Left ventricle myocardium inferior (tissue), 1 donor: ENCODE measurements at regions not wholly inside any gene's neighbourhood (a gene's known extent, or its start where the extent isn't known, plus 50 kb on each side); places are given as distances from the start of the nearest gene placed in this dataset.

ENCODE experiments used
- DNase-seq: peaks from one replicate; pipeline ENCODE4 v3.0.0-alpha.2; 2020
- H3K27ac ChIP-seq: fragments of 200-600 bp; replicated peaks from 2 replicates; pipeline ENCODE4 v1.8.0; 2021
- H3K27me3 ChIP-seq: fragments of 200-600 bp; 2 replicates; pipeline ENCODE4 v1.8.0; 2021; ENCODE audit warnings: low read depth
- H3K36me3 ChIP-seq: fragments of 200-600 bp; 2 replicates; pipeline ENCODE4 v1.8.0; 2021
- H3K4me1 ChIP-seq: fragments of 200-600 bp; 2 replicates; pipeline ENCODE4 v1.8.0; 2021
- H3K4me3 ChIP-seq: fragments of 200-600 bp; 2 replicates; pipeline ENCODE4 v1.8.0; 2021; ENCODE audit warnings: mild to moderate bottlenecking, moderate library complexity
- H3K9me3 ChIP-seq: fragments of 200-600 bp; replicated peaks from 2 replicates; pipeline ENCODE4 v1.8.0; 2021
- intact Hi-C: fragments of 100-400 bp; cut with micrococcal nuclease; formaldehyde crosslinking; loops from one replicate; pipeline ENCODE4 v1.11.0; 2022
- TF ChIP-seq, protein P1 (sequence below): fragments of 200-600 bp; IDR thresholded peaks from 2 replicates; pipeline ENCODE4 v1.8.0; 2021; ENCODE audit warnings: antibody characterized with exemption, mild to moderate bottlenecking, borderline replicate concordance
- donor health status: DM: no; HTN: yes; CAD: no; lungs with severe emphysema.

GRCh38 chr2:236661762-236662110, 92.1 kb downstream of the ACKR3 start:
- Histone ChIP-seq H3K27me3 (no peaks in the 10 kb centered on the region), H3K4me3 (no peak overlapping the region), H3K9me3 (peaks cover 9% of the 10 kb centered on the region), H3K27ac (peak overlapping the region; percentile 79), H3K36me3 (no peaks in the 10 kb centered on the region), H3K4me1 (peaks cover 52% of the 10 kb centered on the region)
- intact Hi-C loops = no loop called here
- DNase-seq = no peak
- TF ChIP-seq, protein P1, sequence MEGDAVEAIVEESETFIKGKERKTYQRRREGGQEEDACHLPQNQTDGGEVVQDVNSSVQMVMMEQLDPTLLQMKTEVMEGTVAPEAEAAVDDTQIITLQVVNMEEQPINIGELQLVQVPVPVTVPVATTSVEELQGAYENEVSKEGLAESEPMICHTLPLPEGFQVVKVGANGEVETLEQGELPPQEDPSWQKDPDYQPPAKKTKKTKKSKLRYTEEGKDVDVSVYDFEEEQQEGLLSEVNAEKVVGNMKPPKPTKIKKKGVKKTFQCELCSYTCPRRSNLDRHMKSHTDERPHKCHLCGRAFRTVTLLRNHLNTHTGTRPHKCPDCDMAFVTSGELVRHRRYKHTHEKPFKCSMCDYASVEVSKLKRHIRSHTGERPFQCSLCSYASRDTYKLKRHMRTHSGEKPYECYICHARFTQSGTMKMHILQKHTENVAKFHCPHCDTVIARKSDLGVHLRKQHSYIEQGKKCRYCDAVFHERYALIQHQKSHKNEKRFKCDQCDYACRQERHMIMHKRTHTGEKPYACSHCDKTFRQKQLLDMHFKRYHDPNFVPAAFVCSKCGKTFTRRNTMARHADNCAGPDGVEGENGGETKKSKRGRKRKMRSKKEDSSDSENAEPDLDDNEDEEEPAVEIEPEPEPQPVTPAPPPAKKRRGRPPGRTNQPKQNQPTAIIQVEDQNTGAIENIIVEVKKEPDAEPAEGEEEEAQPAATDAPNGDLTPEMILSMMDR = no peak

DNA sequence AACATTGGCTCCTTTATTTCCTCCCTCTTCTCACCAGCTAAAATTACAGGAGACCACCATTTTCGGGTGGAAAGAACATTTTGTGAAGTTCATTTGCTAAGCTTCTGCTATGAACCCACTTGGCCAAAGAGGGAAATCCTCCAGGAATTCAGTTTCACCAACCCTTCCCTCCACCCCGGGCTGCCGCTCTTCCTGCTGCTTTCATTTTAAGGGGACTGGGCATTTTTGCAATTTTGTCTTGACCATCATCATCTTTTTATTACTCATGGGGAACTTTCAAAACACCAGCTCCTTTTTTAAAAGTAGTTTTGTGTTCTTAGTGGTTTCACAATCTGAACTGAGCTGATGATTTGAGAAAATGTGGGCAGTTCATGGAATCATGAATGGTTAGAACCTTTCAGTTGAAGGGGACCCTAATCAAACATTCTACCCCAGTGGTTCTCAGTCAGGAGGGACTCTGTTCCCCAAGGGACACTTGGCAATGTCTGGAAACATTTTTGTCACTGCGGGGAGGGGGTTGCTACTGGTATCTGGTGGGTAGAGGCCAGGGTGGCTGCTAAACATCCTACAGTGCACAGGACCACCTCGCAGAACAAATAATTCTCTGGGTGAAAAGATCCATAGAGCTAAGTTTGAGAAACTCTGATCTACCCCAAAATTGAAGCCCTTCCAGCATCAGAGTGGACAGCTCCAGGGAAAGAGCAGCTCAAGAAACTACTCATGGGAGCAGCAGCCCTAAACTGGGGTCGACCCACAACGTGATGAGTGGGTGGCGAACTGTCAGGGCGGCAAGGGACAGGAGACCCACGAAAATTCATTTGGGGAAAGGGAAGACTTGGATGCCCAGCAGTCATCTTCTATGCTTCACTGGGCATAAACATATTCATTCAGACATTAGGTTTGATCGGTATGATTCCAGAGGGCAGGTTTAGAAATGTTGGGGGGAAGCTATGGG, 92.9 kb downstream of the ACKR3 start:
- peak overlapping the region; percentile 79 for H3K27ac ChIP-seq
- no peak overlapping the region for H3K4me3 ChIP-seq
- TF ChIP-seq, protein P1 = no peak
- H3K27me3 ChIP-seq = no peaks in the 10 kb centered on the region
- H3K36me3 ChIP-seq = no peaks in the 10 kb centered on the region
- intact Hi-C loops = no loop called here
- peaks cover 52% of the 10 kb centered on the region for H3K4me1 ChIP-seq
- DNase-seq = no peak
- peaks cover 15% of the 10 kb centered on the region for H3K9me3 ChIP-seq

- intact Hi-C loops = no loop called here
- peaks cover 52% of the 10 kb centered on the region for H3K4me1 ChIP-seq
- no peaks in the 10 kb centered on the region for H3K36me3 ChIP-seq
- H3K9me3 ChIP-seq = peaks cover 15% of the 10 kb centered on the region
- H3K27me3 ChIP-seq = no peaks in the 10 kb centered on the region
- peak; percentile 76 for DNase-seq
- H3K27ac ChIP-seq = peak overlapping the region; percentile 79
- no peak overlapping the region for H3K4me3 ChIP-seq
- TF ChIP-seq, protein P1 = no peak
Observed at GRCh38 chr2:236663287-236664101, 93.9 kb downstream of the ACKR3 start.

- no peak for DNase-seq
- intact Hi-C loops = no loop called here
- H3K9me3 ChIP-seq = peaks cover 15% of the 10 kb centered on the region
- peak overlapping the region; percentile 79 for H3K27ac ChIP-seq
- no peak overlapping the region for H3K4me3 ChIP-seq
- TF ChIP-seq, protein P1 = no peak
- H3K4me1 ChIP-seq = peaks cover 51% of the 10 kb centered on the region
- no peaks in the 10 kb centered on the region for H3K27me3 ChIP-seq
- H3K36me3 ChIP-seq = no peaks in the 10 kb centered on the region
Observed at GRCh38 chr2:236664136-236664535, 94.5 kb downstream of the ACKR3 start.

DNA sequence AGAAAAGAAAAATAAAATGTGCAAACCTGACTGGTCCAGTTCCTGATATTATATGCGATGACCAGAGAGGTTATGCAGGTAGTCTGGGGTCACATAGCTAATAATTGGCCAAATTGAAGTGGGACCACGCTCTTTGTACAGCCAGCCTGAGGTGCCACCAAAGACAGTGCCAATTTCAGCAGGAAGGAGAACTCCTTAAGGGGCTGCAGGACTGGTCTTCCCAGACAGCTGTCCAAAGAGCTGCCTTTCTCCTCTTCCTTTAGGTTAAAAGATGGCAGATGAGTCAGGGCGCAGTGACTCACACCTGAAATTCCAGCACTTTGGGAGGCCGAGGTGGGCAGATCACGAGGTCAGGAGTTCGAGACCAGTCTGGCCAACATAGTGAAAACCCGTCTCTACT, 95.5 kb downstream of the ACKR3 start:
- Histone ChIP-seq H3K27me3 (no peaks in the 10 kb centered on the region), H3K27ac (no peak overlapping the region), H3K4me1 (peaks cover 41% of the 10 kb centered on the region), H3K4me3 (no peak overlapping the region), H3K36me3 (no peaks in the 10 kb centered on the region), H3K9me3 (peaks cover 15% of the 10 kb centered on the region)
- TF ChIP-seq, protein P1 = no peak
- no peak for DNase-seq
- intact Hi-C loops = no loop called here
